Omental fat pad (tissue), 3 donors: ENCODE measurements at regions not wholly inside any gene's neighbourhood (a gene's known extent, or its start where the extent isn't known, plus 50 kb on each side); places are given as distances from the start of the nearest gene placed in this dataset.

ENCODE experiments used
- ATAC-seq: fragments of 150-250 bp; one replicate; pipeline ENCODE4 v1.9.1; 2016; ENCODE audit warnings: mild to moderate bottlenecking, moderate library complexity; ENCODE audit not compliant: low FRiP score
- DNase-seq: peaks from one replicate; pipeline ENCODE4 v3.0.0-alpha.2; 2019; ENCODE audit warnings: low spot score
- TF ChIP-seq, protein P1 (sequence below), 3 donors: fragments of 450-650 bp; IDR thresholded peaks; one replicate each; pipeline ENCODE4 v1.5.1; 2016 to 2017; ENCODE audit warnings: antibody characterized with exemption in 3 of 3, mild to moderate bottlenecking in 3 of 3, moderate library complexity in 2 of 3

GRCh38 chr3:64360280-64360679 is 135.0 kb upstream of the PRICKLE2 start:
- DNase-seq (no peak), ATAC-seq (no peak)
- TF ChIP-seq, protein P1, sequence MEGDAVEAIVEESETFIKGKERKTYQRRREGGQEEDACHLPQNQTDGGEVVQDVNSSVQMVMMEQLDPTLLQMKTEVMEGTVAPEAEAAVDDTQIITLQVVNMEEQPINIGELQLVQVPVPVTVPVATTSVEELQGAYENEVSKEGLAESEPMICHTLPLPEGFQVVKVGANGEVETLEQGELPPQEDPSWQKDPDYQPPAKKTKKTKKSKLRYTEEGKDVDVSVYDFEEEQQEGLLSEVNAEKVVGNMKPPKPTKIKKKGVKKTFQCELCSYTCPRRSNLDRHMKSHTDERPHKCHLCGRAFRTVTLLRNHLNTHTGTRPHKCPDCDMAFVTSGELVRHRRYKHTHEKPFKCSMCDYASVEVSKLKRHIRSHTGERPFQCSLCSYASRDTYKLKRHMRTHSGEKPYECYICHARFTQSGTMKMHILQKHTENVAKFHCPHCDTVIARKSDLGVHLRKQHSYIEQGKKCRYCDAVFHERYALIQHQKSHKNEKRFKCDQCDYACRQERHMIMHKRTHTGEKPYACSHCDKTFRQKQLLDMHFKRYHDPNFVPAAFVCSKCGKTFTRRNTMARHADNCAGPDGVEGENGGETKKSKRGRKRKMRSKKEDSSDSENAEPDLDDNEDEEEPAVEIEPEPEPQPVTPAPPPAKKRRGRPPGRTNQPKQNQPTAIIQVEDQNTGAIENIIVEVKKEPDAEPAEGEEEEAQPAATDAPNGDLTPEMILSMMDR (IDR thresholded peaks at IDR 0.05): no peak

DNA sequence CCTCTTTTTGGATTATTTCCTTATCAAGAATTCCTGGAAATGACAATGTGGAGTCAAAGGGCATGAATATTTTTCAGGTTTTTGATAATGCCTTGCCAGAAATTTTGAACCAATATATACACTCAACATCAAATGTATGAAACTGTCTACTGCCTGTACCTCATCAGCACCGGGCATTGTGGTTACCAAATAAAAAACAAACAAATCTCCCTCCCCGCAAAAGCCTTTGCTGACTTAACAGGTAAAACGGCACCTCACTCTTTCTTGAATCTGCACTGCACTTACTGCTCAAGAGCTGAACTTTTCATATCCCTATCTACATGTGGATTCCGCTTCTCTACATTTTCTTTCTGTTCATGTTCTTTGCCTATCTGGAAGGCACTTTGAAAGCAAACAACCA is 134.5 kb upstream of the PRICKLE2 start:
- no peak for ATAC-seq
- no peak for DNase-seq
- TF ChIP-seq, protein P1 (IDR thresholded peaks at IDR 0.05): no peak

DNA sequence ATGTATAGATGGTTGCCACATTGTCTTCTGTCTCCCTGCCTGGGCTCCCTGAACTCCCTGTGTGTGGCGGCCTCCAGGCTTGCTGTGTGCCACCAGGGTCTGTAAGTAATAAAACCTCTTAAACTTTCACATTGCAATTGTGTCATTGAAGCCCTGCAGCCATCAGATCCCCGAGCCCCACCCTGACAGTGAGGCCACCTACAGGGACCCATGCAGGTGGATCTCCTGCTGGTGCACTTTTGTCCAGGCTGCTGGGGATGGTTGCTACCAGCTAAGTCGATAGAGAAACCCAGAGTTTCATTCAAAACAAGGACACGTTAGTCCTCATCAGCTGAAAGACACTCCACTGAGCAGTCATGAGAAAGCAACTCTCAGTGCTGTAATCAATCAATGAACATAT is 133.6 kb upstream of the PRICKLE2 start:
- TF ChIP-seq, protein P1 (IDR thresholded peaks at IDR 0.05): no peak
- DNase-seq: no peak
- no peak for ATAC-seq

DNA sequence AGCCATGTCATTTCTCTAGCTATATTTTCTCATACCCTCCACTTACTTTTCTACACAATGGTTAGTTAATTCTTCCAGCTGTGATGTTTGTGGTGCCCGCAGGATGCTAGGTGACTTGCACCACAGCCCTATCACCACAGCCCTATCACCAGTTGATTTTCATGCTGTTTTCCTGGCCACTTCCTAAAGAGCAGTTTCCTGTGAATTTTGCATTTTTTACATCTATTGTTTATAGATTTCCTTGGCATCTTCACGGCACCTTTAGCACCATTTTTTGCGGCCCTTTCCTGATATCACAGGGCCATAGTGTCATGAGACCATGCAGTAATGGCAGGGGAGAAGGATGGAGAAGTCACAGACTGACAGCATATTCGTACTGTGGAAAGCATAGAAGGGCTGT is 132.9 kb upstream of the PRICKLE2 start:
- DNase-seq (no peak), ATAC-seq (no peak)
- TF ChIP-seq, protein P1 (IDR thresholded peaks at IDR 0.05): no peak

DNA sequence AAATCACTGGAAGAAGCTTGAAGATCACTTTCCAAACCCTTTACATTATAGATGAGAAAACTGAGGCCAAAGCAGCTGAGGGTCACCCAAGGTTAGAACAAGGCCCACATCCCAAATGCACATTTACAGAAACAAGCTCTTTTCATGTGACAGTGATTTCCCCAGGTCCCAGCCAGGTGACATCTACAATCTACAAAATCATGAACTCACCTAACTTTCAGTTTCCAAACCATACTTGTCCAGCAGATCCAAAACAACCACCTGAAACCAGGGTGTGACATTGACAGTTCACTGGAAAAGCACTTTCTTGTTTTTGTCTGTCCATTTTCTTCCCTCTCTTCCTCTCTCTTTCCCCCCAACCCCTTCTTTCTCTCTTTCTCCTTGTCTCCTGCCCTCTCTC is 132.2 kb upstream of the PRICKLE2 start:
- TF ChIP-seq, protein P1 (IDR thresholded peaks at IDR 0.05): no peak
- ATAC-seq (no peak), DNase-seq (no peak)

DNA sequence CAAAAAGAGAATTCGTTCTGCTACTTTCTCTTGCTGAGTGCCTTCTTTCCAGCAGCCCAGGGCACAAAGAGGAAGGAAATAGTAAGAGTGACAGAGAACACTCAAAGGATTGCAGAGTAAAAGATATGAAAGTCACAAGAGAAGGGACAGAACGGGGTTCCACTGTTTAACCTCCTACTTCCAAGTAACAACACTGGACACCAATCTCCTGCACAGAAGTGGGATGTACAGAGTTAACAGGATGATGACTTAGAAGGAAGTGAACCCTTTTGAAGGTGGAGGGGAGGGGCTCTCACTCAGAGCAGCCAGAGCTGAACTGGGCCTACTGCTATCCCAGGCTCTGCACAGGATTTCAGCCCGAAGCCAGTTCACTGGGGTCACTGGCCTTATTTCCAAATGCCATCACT is 130.1 kb upstream of the PRICKLE2 start:
- no peak for DNase-seq
- no peak for ATAC-seq
- TF ChIP-seq, protein P1 (IDR thresholded peaks at IDR 0.05): no peak

- DNase-seq (no peak), ATAC-seq (no peak)
- TF ChIP-seq, protein P1 (IDR thresholded peaks at IDR 0.05): no peak
Measured at GRCh38 chr3:64354956-64355355, 129.7 kb upstream of the PRICKLE2 start.
